ENCODE measurements at regions not wholly inside any gene's neighbourhood (a gene's known extent, or its start where the extent isn't known, plus 50 kb on each side); places are given as distances from the start of the nearest gene placed in this dataset.

- FAIRE-seq (no peak), DNase-seq (ENCODE audit: insufficient read length, low spot score) (no peak)
- no peak for TF ChIP-seq POLR2AphosphoS5 (IDR thresholded peaks at IDR 0.05; ENCODE audit: low read depth, low read length)
- TF ChIP-seq SPI1 (IDR thresholded peaks at IDR 0.05; ENCODE audit: low read depth, low read length): no peak
- no peak for TF ChIP-seq POLR2A (IDR thresholded peaks at IDR 0.05; ENCODE audit: low read depth, low read length)
- TF ChIP-seq TAF1 (IDR thresholded peaks at IDR 0.05; ENCODE audit: low read depth, low read length): no peak
- TF ChIP-seq POU2F2 (IDR thresholded peaks at IDR 0.05; ENCODE audit: low read depth, low read length): no peak
- no peak for TF ChIP-seq PAX5 (IDR thresholded peaks at IDR 0.05; ENCODE audit: insufficient read depth, low read length, severe bottlenecking)
Observed at GRCh38 chr2:220147161-220148038, 520.0 kb downstream of the SLC4A3 start.

- FAIRE-seq (no peak), DNase-seq (ENCODE audit: insufficient read length, low spot score) (no peak)
- TF ChIP-seq TAF1 (IDR thresholded peaks at IDR 0.05; ENCODE audit: low read depth, low read length): no peak
- no peak for TF ChIP-seq POU2F2 (IDR thresholded peaks at IDR 0.05; ENCODE audit: low read depth, low read length)
- TF ChIP-seq POLR2A (IDR thresholded peaks at IDR 0.05; ENCODE audit: low read depth, low read length): no peak
- TF ChIP-seq PAX5 (IDR thresholded peaks at IDR 0.05; ENCODE audit: insufficient read depth, low read length, severe bottlenecking): no peak
- TF ChIP-seq SPI1 (IDR thresholded peaks at IDR 0.05; ENCODE audit: low read depth, low read length): no peak
- no peak for TF ChIP-seq POLR2AphosphoS5 (IDR thresholded peaks at IDR 0.05; ENCODE audit: low read depth, low read length)
Observed at GRCh38 chr2:220148471-220149248, 521.2 kb downstream of the SLC4A3 start.

- DNase-seq (ENCODE audit: insufficient read length, low spot score) (no peak), FAIRE-seq (no peak)
- TF ChIP-seq POLR2A (IDR thresholded peaks at IDR 0.05; ENCODE audit: low read depth, low read length) (no peak), POU2F2 (IDR thresholded peaks at IDR 0.05; ENCODE audit: low read depth, low read length) (no peak), PAX5 (IDR thresholded peaks at IDR 0.05; ENCODE audit: insufficient read depth, low read length, severe bottlenecking) (no peak), TAF1 (IDR thresholded peaks at IDR 0.05; ENCODE audit: low read depth, low read length) (no peak)
Observed at GRCh38 chr2:220151341-220151740, 523.9 kb downstream of the SLC4A3 start.

GRCh38 chr2:220152281-220152935 is 525.0 kb downstream of the SLC4A3 start:
- TF ChIP-seq POLR2AphosphoS5 (IDR thresholded peaks at IDR 0.05; ENCODE audit: low read depth, low read length) (no peak), POLR2A (IDR thresholded peaks at IDR 0.05; ENCODE audit: low read depth, low read length) (no peak), SPI1 (IDR thresholded peaks at IDR 0.05; ENCODE audit: low read depth, low read length) (no peak), POU2F2 (IDR thresholded peaks at IDR 0.05; ENCODE audit: low read depth, low read length) (no peak), TAF1 (IDR thresholded peaks at IDR 0.05; ENCODE audit: low read depth, low read length) (no peak)
- no peak for FAIRE-seq
- DNase-seq (ENCODE audit: insufficient read length, low spot score): no peak

- peak; percentile 40 for FAIRE-seq
- no peak for DNase-seq (ENCODE audit: insufficient read length, low spot score)
- TF ChIP-seq PAX5 (IDR thresholded peaks at IDR 0.05; ENCODE audit: insufficient read depth, low read length, severe bottlenecking): no peak
- TF ChIP-seq POLR2AphosphoS5 (IDR thresholded peaks at IDR 0.05; ENCODE audit: low read depth, low read length): no peak
- TF ChIP-seq POLR2A (IDR thresholded peaks at IDR 0.05; ENCODE audit: low read depth, low read length): no peak
- TF ChIP-seq SPI1 (IDR thresholded peaks at IDR 0.05; ENCODE audit: low read depth, low read length): no peak
- TF ChIP-seq POU2F2 (IDR thresholded peaks at IDR 0.05; ENCODE audit: low read depth, low read length): no peak
- TF ChIP-seq TAF1 (IDR thresholded peaks at IDR 0.05; ENCODE audit: low read depth, low read length): no peak
Observed at GRCh38 chr2:220153118-220153517, 525.7 kb downstream of the SLC4A3 start.

GRCh38 chr2:220154304-220154703 is 526.9 kb downstream of the SLC4A3 start:
- DNase-seq (ENCODE audit: insufficient read length, low spot score) (no peak), FAIRE-seq (no peak)
- TF ChIP-seq SPI1 (IDR thresholded peaks at IDR 0.05; ENCODE audit: low read depth, low read length) (no peak), TAF1 (IDR thresholded peaks at IDR 0.05; ENCODE audit: low read depth, low read length) (no peak)

GRCh38 chr2:220157312-220157711 is 529.9 kb downstream of the SLC4A3 start:
- TF ChIP-seq TAF1 (IDR thresholded peaks at IDR 0.05; ENCODE audit: low read depth, low read length): no peak
- TF ChIP-seq PAX5 (IDR thresholded peaks at IDR 0.05; ENCODE audit: insufficient read depth, low read length, severe bottlenecking): no peak
- DNase-seq (ENCODE audit: insufficient read length, low spot score) (no peak), FAIRE-seq (no peak)

GRCh38 chr2:220159738-220160137 is 532.3 kb downstream of the SLC4A3 start:
- FAIRE-seq (no peak), DNase-seq (ENCODE audit: insufficient read length, low spot score) (no peak)
- TF ChIP-seq PAX5 (IDR thresholded peaks at IDR 0.05; ENCODE audit: insufficient read depth, low read length, severe bottlenecking) (no peak), SPI1 (IDR thresholded peaks at IDR 0.05; ENCODE audit: low read depth, low read length) (no peak), POLR2A (IDR thresholded peaks at IDR 0.05; ENCODE audit: low read depth, low read length) (no peak), POU2F2 (IDR thresholded peaks at IDR 0.05; ENCODE audit: low read depth, low read length) (no peak), POLR2AphosphoS5 (IDR thresholded peaks at IDR 0.05; ENCODE audit: low read depth, low read length) (no peak), TAF1 (IDR thresholded peaks at IDR 0.05; ENCODE audit: low read depth, low read length) (no peak)

- DNase-seq (ENCODE audit: insufficient read length, low spot score) (no peak), FAIRE-seq (no peak)
- TF ChIP-seq PAX5 (IDR thresholded peaks at IDR 0.05; ENCODE audit: insufficient read depth, low read length, severe bottlenecking) (no peak), POLR2AphosphoS5 (IDR thresholded peaks at IDR 0.05; ENCODE audit: low read depth, low read length) (no peak), TAF1 (IDR thresholded peaks at IDR 0.05; ENCODE audit: low read depth, low read length) (no peak), SPI1 (IDR thresholded peaks at IDR 0.05; ENCODE audit: low read depth, low read length) (no peak), POU2F2 (IDR thresholded peaks at IDR 0.05; ENCODE audit: low read depth, low read length) (no peak), POLR2A (IDR thresholded peaks at IDR 0.05; ENCODE audit: low read depth, low read length) (no peak)
Observed at GRCh38 chr2:220162320-220162719, 534.9 kb downstream of the SLC4A3 start.
